ENCODE measurements at regions not wholly inside any gene's neighbourhood (a gene's known extent, or its start where the extent isn't known, plus 50 kb on each side); places are given as distances from the start of the nearest gene placed in this dataset.

DNA sequence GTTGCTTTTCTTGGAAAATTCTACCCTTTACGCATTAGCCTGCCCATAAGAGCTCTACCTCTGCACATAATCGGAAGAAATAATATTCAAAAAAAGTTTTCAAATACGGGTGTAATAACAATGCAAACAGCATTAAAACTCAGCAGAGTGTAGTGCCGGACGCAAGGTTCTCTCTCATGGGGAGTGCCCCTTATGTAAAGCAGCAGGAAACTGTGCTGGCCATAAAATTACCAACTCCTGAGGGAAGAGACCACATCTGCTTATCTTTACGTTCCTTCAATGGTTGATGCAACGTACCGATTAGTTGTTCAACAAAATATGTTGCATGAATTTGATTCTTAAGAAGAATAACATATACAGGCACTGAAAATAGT lies 118.7 kb upstream of the TMCC3 start:
- TF ChIP-seq, protein P1, sequence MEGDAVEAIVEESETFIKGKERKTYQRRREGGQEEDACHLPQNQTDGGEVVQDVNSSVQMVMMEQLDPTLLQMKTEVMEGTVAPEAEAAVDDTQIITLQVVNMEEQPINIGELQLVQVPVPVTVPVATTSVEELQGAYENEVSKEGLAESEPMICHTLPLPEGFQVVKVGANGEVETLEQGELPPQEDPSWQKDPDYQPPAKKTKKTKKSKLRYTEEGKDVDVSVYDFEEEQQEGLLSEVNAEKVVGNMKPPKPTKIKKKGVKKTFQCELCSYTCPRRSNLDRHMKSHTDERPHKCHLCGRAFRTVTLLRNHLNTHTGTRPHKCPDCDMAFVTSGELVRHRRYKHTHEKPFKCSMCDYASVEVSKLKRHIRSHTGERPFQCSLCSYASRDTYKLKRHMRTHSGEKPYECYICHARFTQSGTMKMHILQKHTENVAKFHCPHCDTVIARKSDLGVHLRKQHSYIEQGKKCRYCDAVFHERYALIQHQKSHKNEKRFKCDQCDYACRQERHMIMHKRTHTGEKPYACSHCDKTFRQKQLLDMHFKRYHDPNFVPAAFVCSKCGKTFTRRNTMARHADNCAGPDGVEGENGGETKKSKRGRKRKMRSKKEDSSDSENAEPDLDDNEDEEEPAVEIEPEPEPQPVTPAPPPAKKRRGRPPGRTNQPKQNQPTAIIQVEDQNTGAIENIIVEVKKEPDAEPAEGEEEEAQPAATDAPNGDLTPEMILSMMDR (IDR thresholded peaks at IDR 0.05; ENCODE audit: borderline replicate concordance, extremely low read depth, low read length, poor library complexity, severe bottlenecking): no peak
- no peak for TF ChIP-seq EZH2 (IDR thresholded peaks at IDR 0.05; ENCODE audit: borderline replicate concordance, low read depth, low read length, severe bottlenecking)
